ENCODE measurements at regions not wholly inside any gene's neighbourhood (a gene's known extent, or its start where the extent isn't known, plus 50 kb on each side); places are given as distances from the start of the nearest gene placed in this dataset.
"Not testable (repeated sequence)": the region's sequence is repeated elsewhere in the genome, so short reads cannot be mapped to it uniquely, and the experiment has no call there.

DNA sequence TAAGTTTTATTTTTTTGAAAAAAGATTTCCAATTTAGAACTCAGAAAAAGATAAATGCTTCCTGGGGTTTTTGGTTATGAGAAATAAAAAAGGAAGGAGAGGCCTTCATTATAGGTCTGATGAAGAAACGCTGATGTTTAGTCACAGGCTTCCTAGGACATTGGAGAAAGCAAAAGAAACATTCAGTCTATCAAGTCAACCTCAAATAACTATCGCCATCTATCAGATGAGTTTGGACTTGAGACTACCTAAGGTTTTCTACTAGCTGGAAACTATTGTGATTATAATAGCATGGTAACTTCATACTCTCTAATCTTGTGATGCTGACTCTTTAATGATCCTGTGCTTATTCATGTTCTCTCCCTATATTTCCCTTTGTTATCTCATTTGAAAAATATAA, 171.3 kb downstream of the TPBG start:
- ChIA-PET POLR2A (no interaction called here), CTCF (no interaction called here)
- intact Hi-C loops (cut with micrococcal nuclease), result loop anchor here (5.0 kb wide), 1 partner anchor 522 kb away; no protein-coding TSS in a partner anchor
- Mint-ChIP-seq H3K36me3 (ENCODE audit: insufficient read depth, unreplicated experiment) (no peaks in the 10 kb centered on the region), H3K9me3 (ENCODE audit: unreplicated experiment) (no peaks in the 10 kb centered on the region), H3K4me1 (ENCODE audit: insufficient read depth, unreplicated experiment) (no peaks in the 10 kb centered on the region), H3K27ac (ENCODE audit: low read depth, unreplicated experiment) (no peak overlapping the region), H3K4me3 (ENCODE audit: unreplicated experiment) (no peak overlapping the region), H3K27me3 (ENCODE audit: insufficient read depth, unreplicated experiment) (no peaks in the 10 kb centered on the region)
- BruUV-seq (replicated peaks), result no TSS peak
- peak; percentile 22 for DNase-seq (ENCODE audit: unreplicated experiment)
- TF ChIP-seq, protein P1, sequence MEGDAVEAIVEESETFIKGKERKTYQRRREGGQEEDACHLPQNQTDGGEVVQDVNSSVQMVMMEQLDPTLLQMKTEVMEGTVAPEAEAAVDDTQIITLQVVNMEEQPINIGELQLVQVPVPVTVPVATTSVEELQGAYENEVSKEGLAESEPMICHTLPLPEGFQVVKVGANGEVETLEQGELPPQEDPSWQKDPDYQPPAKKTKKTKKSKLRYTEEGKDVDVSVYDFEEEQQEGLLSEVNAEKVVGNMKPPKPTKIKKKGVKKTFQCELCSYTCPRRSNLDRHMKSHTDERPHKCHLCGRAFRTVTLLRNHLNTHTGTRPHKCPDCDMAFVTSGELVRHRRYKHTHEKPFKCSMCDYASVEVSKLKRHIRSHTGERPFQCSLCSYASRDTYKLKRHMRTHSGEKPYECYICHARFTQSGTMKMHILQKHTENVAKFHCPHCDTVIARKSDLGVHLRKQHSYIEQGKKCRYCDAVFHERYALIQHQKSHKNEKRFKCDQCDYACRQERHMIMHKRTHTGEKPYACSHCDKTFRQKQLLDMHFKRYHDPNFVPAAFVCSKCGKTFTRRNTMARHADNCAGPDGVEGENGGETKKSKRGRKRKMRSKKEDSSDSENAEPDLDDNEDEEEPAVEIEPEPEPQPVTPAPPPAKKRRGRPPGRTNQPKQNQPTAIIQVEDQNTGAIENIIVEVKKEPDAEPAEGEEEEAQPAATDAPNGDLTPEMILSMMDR (IDR thresholded peaks at IDR 0.05; ENCODE audit: unreplicated experiment), result no peak

DNA sequence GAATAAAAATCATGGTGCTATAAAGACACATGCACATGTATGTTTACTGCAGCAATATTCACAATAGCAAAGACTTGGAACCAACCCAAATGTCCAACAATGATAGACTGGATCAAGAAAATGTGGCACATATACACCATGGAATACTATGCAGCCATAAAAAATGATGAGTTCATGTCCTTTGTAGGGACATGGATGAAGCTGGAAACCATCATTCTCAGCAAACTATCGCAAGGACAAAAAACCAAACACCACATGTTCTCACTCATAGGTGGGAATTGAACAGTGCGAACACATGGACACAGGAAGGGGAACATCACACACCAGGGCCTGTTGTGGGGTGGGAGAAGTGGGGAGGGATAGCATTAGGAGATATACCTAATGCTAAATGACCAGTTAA, 185.9 kb downstream of the TPBG start:
- BruUV-seq (replicated peaks); DNase-seq (ENCODE audit: unreplicated experiment); H3K4me3 Mint-ChIP-seq (ENCODE audit: unreplicated experiment); CTCF ChIA-PET; H3K9me3 Mint-ChIP-seq (ENCODE audit: unreplicated experiment); H3K27me3 Mint-ChIP-seq (ENCODE audit: insufficient read depth, unreplicated experiment); intact Hi-C loops (cut with micrococcal nuclease); H3K27ac Mint-ChIP-seq (ENCODE audit: low read depth, unreplicated experiment); H3K4me1 Mint-ChIP-seq (ENCODE audit: insufficient read depth, unreplicated experiment); H3K36me3 Mint-ChIP-seq (ENCODE audit: insufficient read depth, unreplicated experiment); POLR2A ChIA-PET: not testable (repeated sequence)

DNA sequence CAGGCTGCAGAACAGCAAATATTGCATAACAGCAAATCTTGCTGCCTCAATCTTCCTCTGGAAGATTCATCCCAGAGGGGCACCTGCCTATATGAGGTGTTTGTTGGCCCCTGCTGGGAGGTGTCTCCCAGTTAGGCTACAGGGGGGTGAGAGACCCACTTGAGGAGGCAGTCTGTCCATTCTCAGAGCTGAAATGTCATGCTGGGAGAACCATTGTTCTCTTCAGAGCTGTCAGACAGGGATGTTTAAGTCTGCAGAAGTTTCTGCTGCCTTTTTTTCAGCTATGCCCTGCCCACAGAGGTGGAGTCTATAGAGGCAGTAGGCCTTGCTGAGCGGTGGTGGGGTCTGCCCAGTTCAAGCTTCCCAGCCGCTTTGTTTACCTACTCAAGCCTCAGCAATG, 187.7 kb downstream of the TPBG start:
- H3K27ac Mint-ChIP-seq (ENCODE audit: low read depth, unreplicated experiment); CTCF ChIA-PET; intact Hi-C loops (cut with micrococcal nuclease); H3K9me3 Mint-ChIP-seq (ENCODE audit: unreplicated experiment); H3K4me3 Mint-ChIP-seq (ENCODE audit: unreplicated experiment); H3K36me3 Mint-ChIP-seq (ENCODE audit: insufficient read depth, unreplicated experiment); H3K4me1 Mint-ChIP-seq (ENCODE audit: insufficient read depth, unreplicated experiment); DNase-seq (ENCODE audit: unreplicated experiment); BruUV-seq (replicated peaks); H3K27me3 Mint-ChIP-seq (ENCODE audit: insufficient read depth, unreplicated experiment): not testable (repeated sequence)
- POLR2A ChIA-PET, result interaction anchor here (1.2 kb wide), 1 partner anchor 14 kb away, joined by 4 read pairs; no protein-coding TSS in a partner anchor

DNA sequence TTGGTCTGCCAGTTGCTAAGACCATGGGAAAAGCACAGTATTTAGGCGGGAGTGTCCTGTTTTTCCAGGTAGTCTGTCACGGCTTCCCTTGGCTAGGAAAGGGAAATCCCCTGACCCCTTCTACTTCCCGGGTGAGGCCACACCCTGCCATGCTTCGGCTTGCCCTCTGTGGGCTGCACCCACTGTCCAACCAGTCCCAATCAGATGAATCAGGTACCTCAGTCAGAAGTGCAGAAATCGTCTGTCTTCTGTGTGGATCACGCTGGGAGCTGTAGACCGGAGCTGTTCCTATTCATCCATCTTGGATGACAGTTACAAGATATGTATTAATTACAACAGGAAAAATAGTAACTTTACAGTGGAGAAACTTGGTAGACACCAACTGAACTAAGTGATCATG, 188.2 kb downstream of the TPBG start:
- TF ChIP-seq, protein P1 (IDR thresholded peaks at IDR 0.05; ENCODE audit: unreplicated experiment), result no peak
- ChIA-PET CTCF (interaction anchor here (0.6 kb wide), 1 partner anchor 74 kb away, joined by 3 read pairs; no protein-coding TSS in a partner anchor), POLR2A (no interaction called here)
- intact Hi-C loops (cut with micrococcal nuclease), result no loop called here
- Mint-ChIP-seq H3K4me1 (ENCODE audit: insufficient read depth, unreplicated experiment) (peaks cover 6% of the 10 kb centered on the region), H3K4me3 (ENCODE audit: unreplicated experiment) (no peak overlapping the region), H3K27ac (ENCODE audit: low read depth, unreplicated experiment) (no peak overlapping the region), H3K27me3 (ENCODE audit: insufficient read depth, unreplicated experiment) (no peaks in the 10 kb centered on the region), H3K9me3 (ENCODE audit: unreplicated experiment) (no peaks in the 10 kb centered on the region), H3K36me3 (ENCODE audit: insufficient read depth, unreplicated experiment) (no peaks in the 10 kb centered on the region)
- DNase-seq (ENCODE audit: unreplicated experiment), result no peak
- BruUV-seq (replicated peaks), result no TSS peak

DNA sequence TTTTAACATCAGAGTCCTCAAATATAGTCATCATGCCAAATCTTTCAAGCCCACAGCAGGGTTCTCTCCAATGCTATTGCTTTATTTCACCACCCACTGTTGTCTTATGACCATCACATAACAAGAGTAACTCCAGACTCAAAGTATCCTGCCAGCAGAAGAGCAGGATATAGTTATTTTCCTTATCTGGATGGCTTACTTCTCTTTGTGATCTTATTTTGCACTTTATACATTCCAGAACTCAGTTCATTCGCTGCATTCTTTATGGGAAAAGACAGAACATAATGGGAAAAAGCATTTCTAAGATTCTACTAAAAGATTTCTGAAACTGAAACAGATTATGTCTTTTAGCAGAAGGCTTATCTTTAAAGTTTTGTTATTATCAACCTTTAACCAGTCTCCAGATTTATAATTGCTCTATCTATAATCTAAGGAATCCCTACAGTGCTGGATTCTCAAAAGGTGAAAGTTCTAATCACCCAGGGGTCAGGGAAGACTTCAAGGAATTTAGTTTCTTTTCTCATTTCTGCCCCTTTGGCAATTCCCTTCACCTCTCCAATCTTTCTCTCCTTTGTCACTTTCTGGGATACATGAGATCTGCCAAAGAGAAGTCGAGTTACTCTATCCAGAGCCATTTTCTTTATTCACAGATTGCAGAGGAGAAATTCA, 190.4 kb downstream of the TPBG start:
- H3K27me3 Mint-ChIP-seq (ENCODE audit: insufficient read depth, unreplicated experiment), result no peaks in the 10 kb centered on the region
- TF ChIP-seq, protein P1 (IDR thresholded peaks at IDR 0.05; ENCODE audit: unreplicated experiment), result no peak
- ChIA-PET POLR2A (no interaction called here), CTCF (no interaction called here)
- no peak overlapping the region for H3K4me3 Mint-ChIP-seq (ENCODE audit: unreplicated experiment)
- intact Hi-C loops (cut with micrococcal nuclease), result no loop called here
- no peak for DNase-seq (ENCODE audit: unreplicated experiment)
- BruUV-seq (replicated peaks), result no TSS peak
- no peak overlapping the region for H3K27ac Mint-ChIP-seq (ENCODE audit: low read depth, unreplicated experiment)
- peaks cover 6% of the 10 kb centered on the region for H3K4me1 Mint-ChIP-seq (ENCODE audit: insufficient read depth, unreplicated experiment)
- no peaks in the 10 kb centered on the region for H3K9me3 Mint-ChIP-seq (ENCODE audit: unreplicated experiment)
- no peaks in the 10 kb centered on the region for H3K36me3 Mint-ChIP-seq (ENCODE audit: insufficient read depth, unreplicated experiment)
